ENCODE measurements at regions not wholly inside any gene's neighbourhood (a gene's known extent, or its start where the extent isn't known, plus 50 kb on each side); places are given as distances from the start of the nearest gene placed in this dataset.

- no peaks in the 10 kb centered on the region for H3K79me2 ChIP-seq (ENCODE audit: control insufficient read depth, insufficient read depth, low read length)
- no peaks in the 10 kb centered on the region for H3K4me1 ChIP-seq (ENCODE audit: control insufficient read depth, extremely low read depth, insufficient read depth, low read length)
- no peaks in the 10 kb centered on the region for H3K36me3 ChIP-seq (ENCODE audit: control insufficient read depth, insufficient read depth, low read length)
- peaks cover 2% of the 10 kb centered on the region for H3K27me3 ChIP-seq (ENCODE audit: control insufficient read depth, insufficient read depth, low read length)
- DNase-seq (ENCODE audit: low read depth in 2 of 2), result no peak
- TF ChIP-seq EZH2 (IDR thresholded peaks at IDR 0.05; ENCODE audit: low read length, missing control alignments) (no peak), CTCF (conservative IDR thresholded peaks at IDR 0.05 in 1 of 2, IDR thresholded peaks at IDR 0.05 in 1 of 2; ENCODE audit: low read depth in 1 of 2, low read length in 2 of 2) (no peak)
- H3K9ac ChIP-seq (ENCODE audit: insufficient read depth, low read length), result no peak overlapping the region
- no peak overlapping the region for H2AFZ ChIP-seq (ENCODE audit: low read length)
- H3K4me3 ChIP-seq (replicated peaks in 1 of 4; ENCODE audit: control extremely low read depth in 1 of 4, insufficient read depth in 1 of 4, low read depth in 3 of 4, low read length in 4 of 4), result no peak overlapping the region
- H3K9me3 ChIP-seq (ENCODE audit: control insufficient read depth, insufficient read depth, low read depth, low read length), result no peaks in the 10 kb centered on the region
- H3K27ac ChIP-seq (ENCODE audit: insufficient read depth, low read length), result no peak overlapping the region
- no peak overlapping the region for H3K4me2 ChIP-seq (ENCODE audit: extremely low read depth, insufficient read depth, low read length)
- H4K20me1 ChIP-seq (ENCODE audit: control insufficient read depth, extremely low read depth, insufficient read depth, low read length), result no peaks in the 10 kb centered on the region
Measured at GRCh38 chrX:110427076-110427475, 68.4 kb downstream of the RTL9 start.

- H3K9me3 ChIP-seq (ENCODE audit: control insufficient read depth, insufficient read depth, low read depth, low read length), result no peaks in the 10 kb centered on the region
- H3K9ac ChIP-seq (ENCODE audit: insufficient read depth, low read length), result no peak overlapping the region
- H3K27me3 ChIP-seq (ENCODE audit: control insufficient read depth, insufficient read depth, low read length), result peaks cover 5% of the 10 kb centered on the region
- TF ChIP-seq EZH2 (IDR thresholded peaks at IDR 0.05; ENCODE audit: low read length, missing control alignments), result no peak
- TF ChIP-seq CTCF (conservative IDR thresholded peaks at IDR 0.05 in 1 of 2, IDR thresholded peaks at IDR 0.05 in 1 of 2; ENCODE audit: low read depth in 1 of 2, low read length in 2 of 2), result no peak
- no peaks in the 10 kb centered on the region for H3K79me2 ChIP-seq (ENCODE audit: control insufficient read depth, insufficient read depth, low read length)
- no peak overlapping the region for H3K4me2 ChIP-seq (ENCODE audit: extremely low read depth, insufficient read depth, low read length)
- H3K27ac ChIP-seq (ENCODE audit: insufficient read depth, low read length), result no peak overlapping the region
- peak in 1 of 2 donors; percentile 57 for DNase-seq (ENCODE audit: low read depth in 2 of 2)
- H3K36me3 ChIP-seq (ENCODE audit: control insufficient read depth, insufficient read depth, low read length), result no peaks in the 10 kb centered on the region
- no peak overlapping the region for H2AFZ ChIP-seq (ENCODE audit: low read length)
- no peaks in the 10 kb centered on the region for H4K20me1 ChIP-seq (ENCODE audit: control insufficient read depth, extremely low read depth, insufficient read depth, low read length)
- no peaks in the 10 kb centered on the region for H3K4me1 ChIP-seq (ENCODE audit: control insufficient read depth, extremely low read depth, insufficient read depth, low read length)
- no peak overlapping the region for H3K4me3 ChIP-seq (replicated peaks in 1 of 4; ENCODE audit: control extremely low read depth in 1 of 4, insufficient read depth in 1 of 4, low read depth in 3 of 4, low read length in 4 of 4)
Measured at GRCh38 chrX:110428144-110428543, 69.5 kb downstream of the RTL9 start.

- H3K27ac ChIP-seq (ENCODE audit: insufficient read depth, low read length), result no peak overlapping the region
- peaks cover 5% of the 10 kb centered on the region for H3K27me3 ChIP-seq (ENCODE audit: control insufficient read depth, insufficient read depth, low read length)
- H3K4me2 ChIP-seq (ENCODE audit: extremely low read depth, insufficient read depth, low read length), result no peak overlapping the region
- no peaks in the 10 kb centered on the region for H3K36me3 ChIP-seq (ENCODE audit: control insufficient read depth, insufficient read depth, low read length)
- no peak overlapping the region for H2AFZ ChIP-seq (ENCODE audit: low read length)
- H4K20me1 ChIP-seq (ENCODE audit: control insufficient read depth, extremely low read depth, insufficient read depth, low read length), result no peaks in the 10 kb centered on the region
- no peaks in the 10 kb centered on the region for H3K79me2 ChIP-seq (ENCODE audit: control insufficient read depth, insufficient read depth, low read length)
- H3K9ac ChIP-seq (ENCODE audit: insufficient read depth, low read length), result no peak overlapping the region
- no peak overlapping the region for H3K4me3 ChIP-seq (replicated peaks in 1 of 4; ENCODE audit: control extremely low read depth in 1 of 4, insufficient read depth in 1 of 4, low read depth in 3 of 4, low read length in 4 of 4)
- TF ChIP-seq CTCF (conservative IDR thresholded peaks at IDR 0.05 in 1 of 2, IDR thresholded peaks at IDR 0.05 in 1 of 2; ENCODE audit: low read depth in 1 of 2, low read length in 2 of 2) (no peak), EZH2 (IDR thresholded peaks at IDR 0.05; ENCODE audit: low read length, missing control alignments) (no peak)
- no peak for DNase-seq (ENCODE audit: low read depth in 2 of 2)
- H3K9me3 ChIP-seq (ENCODE audit: control insufficient read depth, insufficient read depth, low read depth, low read length), result no peaks in the 10 kb centered on the region
- no peaks in the 10 kb centered on the region for H3K4me1 ChIP-seq (ENCODE audit: control insufficient read depth, extremely low read depth, insufficient read depth, low read length)
Measured at GRCh38 chrX:110430293-110431076, 71.8 kb downstream of the RTL9 start.

All from fibroblast of lung (primary cell).